HG03442 (cell line): ENCODE measurements at regions not wholly inside any gene's neighbourhood (a gene's known extent, or its start where the extent isn't known, plus 50 kb on each side); places are given as distances from the start of the nearest gene placed in this dataset.

Experiments used
- ATAC-seq: cut with Tn5 transposase; IDR thresholded peaks from one replicate; pipeline ENCODE4 v1.9.1; 2021; ENCODE audit warnings: mild to moderate bottlenecking, moderate library complexity; ENCODE audit not compliant: unreplicated experiment

DNA sequence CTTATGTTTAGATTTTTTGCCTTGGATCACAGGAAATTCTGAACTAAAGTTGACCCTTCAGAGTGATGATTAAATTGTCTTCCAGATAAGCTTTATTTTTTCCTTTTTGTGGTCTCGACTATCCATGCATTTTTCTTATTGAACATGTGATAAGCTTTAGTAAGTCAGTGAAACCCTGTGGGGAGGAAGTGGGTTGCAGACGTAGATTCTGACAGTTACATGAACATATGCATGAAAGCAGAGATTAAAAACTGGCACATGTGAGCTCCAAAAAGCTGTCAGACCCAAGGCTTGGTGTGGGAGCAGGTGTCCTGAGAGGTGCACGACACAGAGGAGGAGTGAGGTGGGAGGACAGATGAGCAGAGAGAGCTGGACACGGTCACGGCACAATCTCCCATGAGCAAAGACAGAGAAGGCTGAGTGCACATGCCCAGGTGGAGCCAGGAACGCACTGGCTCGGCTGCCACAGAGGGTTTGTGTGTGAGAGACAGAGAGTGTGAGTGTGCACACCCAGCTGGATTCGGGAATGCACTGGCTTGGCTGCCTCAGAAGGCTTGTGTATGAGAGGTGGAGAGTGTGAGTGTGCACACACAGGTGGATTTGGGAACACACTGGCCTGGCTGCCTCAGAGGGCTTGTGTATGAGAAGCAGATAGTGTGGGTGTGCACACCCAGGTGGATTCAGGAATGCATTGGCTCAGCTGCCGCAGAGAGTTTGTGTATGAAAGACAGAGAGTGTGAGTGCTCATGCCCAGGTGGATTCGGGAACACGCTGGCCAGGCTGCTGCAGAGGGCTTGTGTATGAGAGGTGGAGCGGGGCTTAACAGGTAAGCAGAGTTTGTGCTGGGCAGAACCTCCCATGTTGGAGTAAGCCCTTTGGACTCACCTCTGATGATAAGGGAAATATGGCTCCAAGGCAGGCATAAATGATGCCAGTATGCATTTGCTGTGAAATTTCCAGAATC, 849.1 kb upstream of the SALL3 start:
- ATAC-seq: no peak

- no peak for ATAC-seq
Observed at GRCh38 chr18:78133729-78134128, 845.9 kb upstream of the SALL3 start.

DNA sequence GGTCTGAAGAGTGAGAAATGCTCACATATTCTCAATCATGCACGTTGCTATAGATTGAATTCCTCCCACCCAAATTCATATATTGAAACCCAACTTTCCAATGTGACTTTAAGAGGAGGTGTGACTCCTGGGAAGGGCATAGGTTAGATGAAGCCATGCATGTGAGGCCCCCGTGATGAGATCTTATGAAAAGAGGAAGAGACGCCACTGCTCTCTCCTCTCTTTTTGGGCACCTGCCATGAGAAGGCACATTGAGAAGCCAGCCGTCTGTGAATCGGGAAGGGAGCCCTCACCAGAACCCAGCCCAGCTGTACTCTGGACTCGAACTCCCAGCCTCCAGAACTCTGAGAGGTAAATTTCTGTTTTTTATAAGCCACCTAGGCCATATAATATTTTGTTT, 842.6 kb upstream of the SALL3 start:
- no peak for ATAC-seq

DNA sequence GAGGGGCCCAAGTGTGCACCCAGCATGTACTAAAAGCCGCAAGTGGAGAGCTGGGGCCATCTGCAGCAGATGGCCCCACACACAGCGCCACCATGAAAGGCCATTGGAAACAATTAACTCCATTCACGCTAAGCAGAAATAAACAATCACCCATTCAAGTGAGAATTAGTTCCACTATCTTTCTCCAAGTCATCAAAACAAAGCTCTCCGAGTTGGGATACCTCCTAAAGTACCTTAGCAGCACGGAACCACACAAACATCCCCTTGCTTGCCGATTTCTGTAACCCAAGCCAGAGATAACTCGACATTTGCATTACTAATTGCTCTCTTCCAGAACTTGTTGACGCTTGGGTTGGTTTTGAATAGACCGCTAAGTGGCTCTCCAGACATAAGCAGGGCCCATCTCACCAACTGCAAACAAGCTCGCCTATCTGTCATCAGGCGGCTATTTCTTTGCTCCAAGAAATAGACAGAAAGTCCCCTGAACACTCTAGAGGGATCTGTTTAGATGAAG, 840.6 kb upstream of the SALL3 start:
- ATAC-seq: no peak

DNA sequence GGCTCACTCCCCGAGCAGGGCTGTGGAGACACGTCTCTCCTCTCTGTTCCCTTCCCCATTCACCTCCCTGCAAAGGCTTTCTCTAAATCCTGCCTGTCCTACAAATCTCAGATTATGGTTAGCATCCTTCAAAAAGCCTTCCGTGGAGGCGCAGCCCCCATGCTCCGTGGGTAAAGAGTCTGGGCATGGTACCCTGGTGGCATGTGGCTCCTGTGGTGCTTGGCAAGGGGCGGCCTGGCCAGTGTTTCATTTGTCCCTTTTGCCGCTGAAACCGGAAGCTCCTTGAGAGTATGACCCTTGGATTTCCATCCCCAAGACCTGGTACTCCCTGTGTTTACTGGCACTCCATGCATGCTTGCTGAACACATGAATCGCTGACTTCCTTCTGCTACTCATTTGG, 839.3 kb upstream of the SALL3 start:
- ATAC-seq: no peak

GRCh38 chr18:78144669-78145068, 834.9 kb upstream of the SALL3 start:
- ATAC-seq: no peak

- no peak for ATAC-seq
Observed at GRCh38 chr18:78145096-78145495, 834.5 kb upstream of the SALL3 start.

DNA sequence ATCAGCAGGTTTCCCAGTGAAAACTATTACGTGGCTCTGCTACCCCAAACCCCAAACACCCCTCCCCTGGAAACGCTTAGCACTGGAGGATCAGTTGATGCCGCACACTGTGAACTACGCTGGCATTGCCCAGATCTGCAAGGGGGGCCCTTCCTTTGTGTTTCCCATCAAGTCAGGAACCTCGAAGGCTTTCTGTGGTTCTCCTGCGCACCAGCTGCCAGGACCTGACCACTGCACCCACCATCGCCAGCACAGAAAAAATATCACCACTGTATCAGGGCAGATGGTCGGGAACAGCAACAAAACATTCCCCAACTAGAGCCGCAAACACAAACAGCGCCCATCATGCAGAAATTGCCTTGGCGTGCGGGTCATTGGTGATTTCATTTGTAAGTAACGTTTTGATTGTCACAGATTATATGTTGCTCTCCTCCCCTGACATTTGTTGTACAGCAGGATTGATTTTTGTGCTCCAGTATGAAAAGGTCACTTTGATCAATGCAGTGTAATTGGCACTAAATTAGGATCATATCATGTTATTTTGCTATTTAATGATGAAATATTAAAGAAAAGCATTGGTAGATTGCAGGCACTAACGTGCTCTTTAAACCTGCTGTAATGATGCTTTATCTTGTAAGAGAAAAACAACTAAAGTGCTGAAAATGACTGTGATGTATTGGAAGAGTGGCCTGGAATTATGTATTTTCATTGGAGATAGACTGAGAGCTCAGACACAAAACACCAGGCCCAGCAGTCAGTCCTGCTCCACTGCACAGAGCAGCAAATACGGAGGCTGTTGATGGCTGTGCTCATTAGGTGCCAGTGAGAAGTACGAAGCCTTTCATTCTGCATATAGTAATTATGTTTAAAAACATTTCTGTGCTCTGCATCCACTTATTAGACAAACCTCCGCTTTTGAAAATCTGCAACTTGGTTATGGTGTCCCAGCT, 833.2 kb upstream of the SALL3 start:
- no peak for ATAC-seq

- no peak for ATAC-seq
Observed at GRCh38 chr18:78150590-78150989, 829.0 kb upstream of the SALL3 start.

GRCh38 chr18:78151234-78151633, 828.4 kb upstream of the SALL3 start:
- ATAC-seq: no peak

- ATAC-seq: no peak
Observed at GRCh38 chr18:78151948-78152725, 827.5 kb upstream of the SALL3 start.

DNA sequence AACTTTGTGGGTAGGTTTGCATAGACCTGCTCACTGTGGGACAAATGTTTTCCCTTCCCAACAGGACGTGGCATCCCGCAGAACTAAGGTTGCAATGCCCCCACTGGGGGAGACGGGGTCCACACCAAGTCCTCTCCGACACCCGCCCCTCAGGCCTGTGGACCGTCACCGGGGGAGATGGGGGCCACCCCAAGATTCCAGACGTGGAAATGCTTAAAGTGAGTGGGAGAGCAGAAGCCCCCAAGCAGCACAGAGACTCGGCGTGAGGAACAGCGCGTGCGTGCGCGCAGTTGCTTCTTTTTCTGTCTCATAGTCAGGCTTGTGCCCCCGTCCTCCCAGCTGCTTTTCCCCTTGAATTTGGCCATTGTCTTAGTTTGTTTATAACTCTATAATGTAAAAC, 826.3 kb upstream of the SALL3 start:
- ATAC-seq: no peak

GRCh38 chr18:78154444-78154843, 825.2 kb upstream of the SALL3 start:
- ATAC-seq: no peak

DNA sequence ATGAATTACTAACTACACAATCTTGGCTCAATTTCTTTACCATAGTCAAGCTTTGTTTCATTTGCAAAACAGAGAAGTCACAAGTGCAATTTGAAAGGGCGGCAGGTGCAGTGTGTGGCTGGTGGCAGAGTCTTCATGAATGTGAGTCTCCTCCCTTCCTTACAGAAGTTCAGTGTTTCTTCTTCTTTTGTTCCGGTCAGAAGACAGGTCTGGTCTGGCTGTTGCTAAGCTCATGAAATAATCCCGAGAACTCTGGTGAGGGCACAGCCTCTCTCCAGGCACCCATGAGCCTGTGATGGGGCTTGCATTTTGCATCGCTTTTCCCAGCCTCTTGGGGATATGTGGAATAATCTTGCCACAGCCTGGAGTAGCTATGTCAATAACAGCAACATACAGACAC, 824.8 kb upstream of the SALL3 start:
- ATAC-seq: no peak

GRCh38 chr18:78156466-78156865, 823.2 kb upstream of the SALL3 start:
- ATAC-seq: no peak

- ATAC-seq: no peak
Observed at GRCh38 chr18:78158943-78159342, 820.7 kb upstream of the SALL3 start.

DNA sequence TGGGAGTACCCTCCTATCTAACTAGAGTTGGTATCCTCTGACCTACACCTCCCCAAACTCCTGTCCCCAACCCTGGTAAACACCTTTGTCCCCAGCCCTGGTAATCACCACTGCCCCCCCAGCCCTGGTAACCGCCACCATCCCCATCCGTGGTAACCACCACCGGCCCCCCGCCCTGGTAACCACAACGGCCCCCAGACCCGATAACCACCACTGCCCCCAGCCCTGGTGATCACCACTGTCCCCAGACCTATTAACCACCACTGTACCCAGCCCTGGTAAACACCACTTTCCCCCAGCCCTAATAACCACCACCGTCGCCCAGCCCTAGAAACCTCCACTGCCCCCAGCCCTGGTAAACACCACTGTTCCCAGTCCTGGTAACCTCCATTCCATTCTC, 820.2 kb upstream of the SALL3 start:
- ATAC-seq: no peak

- no peak for ATAC-seq
Observed at GRCh38 chr18:78160961-78161656, 818.5 kb upstream of the SALL3 start.

DNA sequence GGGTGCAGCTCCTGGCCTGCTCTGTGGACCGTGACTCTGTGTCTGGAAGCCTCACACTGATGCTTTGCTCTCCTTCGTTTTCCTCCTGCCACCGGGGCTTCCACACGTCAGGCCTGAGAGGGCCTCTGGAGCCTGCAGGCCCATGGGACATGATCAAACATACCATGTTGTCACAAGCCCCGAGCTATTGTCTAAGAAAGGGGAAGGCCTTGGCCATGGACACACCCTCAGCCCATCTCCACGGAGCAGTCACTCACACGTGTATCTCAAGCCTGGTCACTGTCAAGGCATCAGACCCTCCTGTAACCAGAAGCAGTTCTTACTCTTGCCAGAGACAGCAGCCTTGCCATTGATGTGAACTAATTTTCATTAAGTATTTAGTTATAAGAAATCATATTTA, 814.1 kb upstream of the SALL3 start:
- ATAC-seq: no peak

GRCh38 chr18:78168526-78168925, 811.1 kb upstream of the SALL3 start:
- ATAC-seq: no peak
